PC-3 (cell line): ENCODE measurements at regions not wholly inside any gene's neighbourhood (a gene's known extent, or its start where the extent isn't known, plus 50 kb on each side); places are given as distances from the start of the nearest gene placed in this dataset.

ENCODE experiments used
- ATAC-seq: fragments of 200-7000 bp; cut with Tn5 transposase; 2 replicates; pipeline ENCODE4 v1.9.1; 2020; ENCODE audit warnings: mild to moderate bottlenecking, moderate library complexity
- BruUV-seq: library from RNA; stranded (reverse); fragments of 400-500 nt; replicated peaks from 2 replicates; lab custom pipeline; 2021; lab: Mats Ljungman, UMichigan
- CTCF ChIA-PET: fragments of 300-600 bp; sonication (Branson Sonifier 250); formaldehyde crosslinking; loops from one replicate; lab custom pipeline; 2022; ENCODE audit warnings: antibody characterized with exemption; lab: Charles Lee
- POLR2A ChIA-PET: fragments of 300-600 bp; sonication (Branson Sonifier 250); formaldehyde crosslinking; loops from one replicate; lab custom pipeline; 2022; ENCODE audit warnings: antibody characterized with exemption; ENCODE audit not compliant: unreplicated experiment; lab: Charles Lee
- DNase-seq: peaks from one replicate; pipeline ENCODE4 v3.0.0-alpha.2; 2015
- H2AFZ ChIP-seq: fragments of 300-600 bp; sonication (generic); 2 replicates; pipeline ENCODE4 v1.6.0; 2016; ENCODE audit warnings: antibody characterized with exemption, low read length
- H3F3A ChIP-seq: fragments of 300-600 bp; sonication (generic); one replicate; pipeline ENCODE4 v1.6.0; 2017; ENCODE audit warnings: antibody characterized with exemption, low read length, control low read depth, mild to moderate bottlenecking; ENCODE audit not compliant: unreplicated experiment
- H3K27ac ChIP-seq: fragments of 300-600 bp; sonication (generic); 2 replicates; pipeline ENCODE4 v1.5.1; 2016; ENCODE audit warnings: mild to moderate bottlenecking, low read length
- H3K27me3 ChIP-seq: fragments of 300-600 bp; sonication (generic); 2 replicates; pipeline ENCODE4 v1.6.1; 2016; ENCODE audit warnings: low read length, mixed read lengths
- H3K36me3 ChIP-seq: fragments of 300-600 bp; sonication (generic); 2 replicates; pipeline ENCODE4 v1.6.1; 2016; ENCODE audit warnings: low read depth, mixed run types, low read length, mixed read lengths
- H3K4me1 ChIP-seq: fragments of 300-600 bp; sonication (generic); 2 replicates; pipeline ENCODE4 v1.5.1; 2016; ENCODE audit warnings: low read length; ENCODE audit not compliant: insufficient read depth
- H3K4me2 ChIP-seq: fragments of 300-600 bp; sonication (generic); 2 replicates; pipeline ENCODE4 v1.6.0; 2016; ENCODE audit warnings: low read length
- H3K4me3 ChIP-seq: fragments of 300-600 bp; sonication (generic); 2 replicates; pipeline ENCODE4 v1.5.1; 2016; ENCODE audit warnings: mild to moderate bottlenecking, low read length, mixed read lengths
- H3K79me2 ChIP-seq: fragments of 300-600 bp; sonication (generic); 2 replicates; pipeline ENCODE4 v1.6.1; 2017; ENCODE audit warnings: low read length, mixed read lengths
- H3K9ac ChIP-seq: fragments of 300-600 bp; sonication (generic); 2 replicates; pipeline ENCODE4 v1.6.0; 2016; ENCODE audit warnings: mild to moderate bottlenecking, low read length
- H3K9me2 ChIP-seq: fragments of 300-600 bp; sonication (generic); replicated peaks from 2 replicates; pipeline ENCODE4 v1.6.1; 2016; ENCODE audit warnings: mixed run types, low read length, mixed read lengths
- H3K9me3 ChIP-seq: fragments of 300-600 bp; sonication (generic); 2 replicates; pipeline ENCODE4 v1.6.1; 2016; ENCODE audit warnings: low read length, mixed read lengths
- H4K20me1 ChIP-seq: fragments of 300-600 bp; sonication (generic); 2 replicates; pipeline ENCODE4 v1.6.1; 2016; ENCODE audit warnings: low read length, mixed read lengths
- CTCF ChIP-seq: fragments of 300-600 bp; sonication (generic); conservative IDR thresholded peaks from 2 replicates; pipeline ENCODE4 v1.5.1; 2017; ENCODE audit warnings: antibody characterized with exemption, low read depth, mild to moderate bottlenecking, low read length
- EZH2 ChIP-seq: fragments of 300-600 bp; sonication (generic); IDR thresholded peaks from one replicate; pipeline ENCODE4 v1.6.1; 2017; ENCODE audit warnings: antibody characterized with exemption, mild to moderate bottlenecking, low read length; ENCODE audit not compliant: unreplicated experiment
- EZH2phosphoT487 ChIP-seq: fragments of 300-600 bp; sonication (generic); IDR thresholded peaks from 2 replicates; pipeline ENCODE4 v1.6.1; 2018; ENCODE audit warnings: mild to moderate bottlenecking, antibody characterized with exemption, low read length, borderline replicate concordance
- intact Hi-C: fragments of 100-400 bp; cut with micrococcal nuclease; formaldehyde crosslinking; loops from 2 replicates; pipeline ENCODE4 v1.9.0; 2023

DNA sequence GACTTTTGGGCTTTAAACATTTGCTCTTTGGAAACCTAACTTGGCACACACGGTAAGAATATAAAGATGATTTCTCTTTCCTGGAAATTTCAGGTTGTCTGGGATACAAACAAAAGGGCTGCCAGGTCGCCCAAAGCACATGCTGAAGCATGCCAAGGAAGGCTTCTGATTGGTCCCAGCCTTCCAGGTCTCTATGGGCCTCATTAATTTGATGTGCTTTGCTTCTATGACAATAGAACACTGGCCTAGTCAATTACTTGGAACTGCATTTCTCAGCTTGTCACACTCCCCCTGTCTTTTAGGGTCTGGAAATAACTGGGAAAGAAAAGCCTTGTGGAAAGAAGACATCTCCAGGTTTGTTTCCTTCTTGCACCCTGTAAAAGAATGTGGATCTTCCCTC lies 228.9 kb downstream of the ADCYAP1 start:
- H3K9ac ChIP-seq = no peak overlapping the region
- intact Hi-C loops = no loop called here
- H4K20me1 ChIP-seq = no peaks in the 10 kb centered on the region
- DNase-seq (no peak), ATAC-seq (no peak)
- 0 out of 2 replicates have a peak, but pooled peaks cover 3% of the 10 kb centered on the region for H3K27me3 ChIP-seq
- 0 out of 2 replicates have a peak, but pooled peaks cover 3% of the 10 kb centered on the region for H3K9me3 ChIP-seq
- TF ChIP-seq EZH2 = no peak
- TF ChIP-seq EZH2phosphoT487 = no peak
- TF ChIP-seq CTCF = no peak
- ChIA-PET POLR2A (no interaction called here), CTCF (no interaction called here)
- no peaks in the 10 kb centered on the region for H3K79me2 ChIP-seq
- H2AFZ ChIP-seq = no peak overlapping the region
- H3K9me2 ChIP-seq = 0 out of 2 replicates have a peak, but pooled peaks cover 3% of the 10 kb centered on the region
- no peak overlapping the region for H3K4me2 ChIP-seq
- H3K36me3 ChIP-seq = no peaks in the 10 kb centered on the region
- H3F3A ChIP-seq = no peaks in the 10 kb centered on the region
- BruUV-seq = no TSS peak
- no peak overlapping the region for H3K27ac ChIP-seq
- H3K4me1 ChIP-seq = no peaks in the 10 kb centered on the region
- H3K4me3 ChIP-seq = no peak overlapping the region

DNA sequence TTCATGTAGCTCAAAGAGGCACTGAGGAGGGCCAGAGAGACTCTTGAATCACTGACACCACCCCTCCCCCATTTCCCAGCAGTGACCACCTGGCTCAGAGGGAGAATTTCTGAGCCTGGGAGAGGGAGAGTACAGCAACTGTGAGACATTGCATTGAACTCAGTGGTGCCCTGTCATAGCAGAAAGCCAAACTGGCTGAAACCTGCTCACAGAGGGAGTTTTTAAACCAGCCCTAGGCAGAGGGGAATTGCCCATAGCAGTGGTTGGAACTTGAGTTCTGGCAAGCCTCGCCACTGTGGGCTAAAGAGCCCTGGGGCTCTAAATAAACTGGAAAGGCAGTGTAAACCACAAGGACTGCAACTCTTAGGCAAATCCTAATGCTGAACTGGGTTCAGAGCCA lies 243.1 kb downstream of the ADCYAP1 start:
- Histone ChIP-seq H4K20me1 (no peaks in the 10 kb centered on the region), H3K79me2 (no peaks in the 10 kb centered on the region), H3K36me3 (no peaks in the 10 kb centered on the region), H3K9ac (no peak overlapping the region), H3K4me2 (no peak overlapping the region), H3K9me2 (no peaks in the 10 kb centered on the region), H2AFZ (no peak overlapping the region), H3F3A (no peaks in the 10 kb centered on the region), H3K27me3 (no peaks in the 10 kb centered on the region), H3K9me3 (peaks cover 6% of the 10 kb centered on the region), H3K4me3 (no peak overlapping the region), H3K27ac (peak overlapping the region; percentile 41; the same call in 1 of the 2 replicates), H3K4me1 (no peaks in the 10 kb centered on the region)
- DNase-seq (peak; percentile 61), ATAC-seq (peak; percentile 61)
- intact Hi-C loops = no loop called here
- ChIA-PET POLR2A (no interaction called here), CTCF (no interaction called here)
- no TSS peak for BruUV-seq
- TF ChIP-seq EZH2 = no peak
- no peak for TF ChIP-seq EZH2phosphoT487
- TF ChIP-seq CTCF = no peak

- H3F3A ChIP-seq = no peaks in the 10 kb centered on the region
- 0 out of 2 replicates have a peak overlapping the region, but pooled peaks have one; percentile 8 for H3K27ac ChIP-seq
- BruUV-seq = no TSS peak
- no peak overlapping the region for H2AFZ ChIP-seq
- no peaks in the 10 kb centered on the region for H3K9me2 ChIP-seq
- DNase-seq = no peak
- no peak overlapping the region for H3K9ac ChIP-seq
- no peaks in the 10 kb centered on the region for H3K27me3 ChIP-seq
- POLR2A ChIA-PET = no interaction called here
- ATAC-seq = no peak
- no peaks in the 10 kb centered on the region for H3K79me2 ChIP-seq
- no peak overlapping the region for H3K4me3 ChIP-seq
- no peaks in the 10 kb centered on the region for H4K20me1 ChIP-seq
- intact Hi-C loops = loop anchor here (10.0 kb wide), 1 partner anchor 55 kb away; no protein-coding TSS in a partner anchor
- CTCF ChIA-PET = no interaction called here
- H3K4me2 ChIP-seq = no peak overlapping the region
- H3K9me3 ChIP-seq = no peaks in the 10 kb centered on the region
- TF ChIP-seq EZH2phosphoT487 (no peak), EZH2 (no peak), CTCF (no peak)
- H3K36me3 ChIP-seq = no peaks in the 10 kb centered on the region
- no peaks in the 10 kb centered on the region for H3K4me1 ChIP-seq
Observed at GRCh38 chr18:1149709-1150108, 245.0 kb downstream of the ADCYAP1 start.
